H9 (cell line): ENCODE measurements at regions not wholly inside any gene's neighbourhood (a gene's known extent, or its start where the extent isn't known, plus 50 kb on each side); places are given as distances from the start of the nearest gene placed in this dataset.

Source experiments
- DNase-seq: peaks from one replicate; pipeline ENCODE4 v3.0.0-alpha.2; 2017
- H2AFZ ChIP-seq: one replicate; pipeline ENCODE4 v1.6.1; 2013; ENCODE audit warnings: mild to moderate bottlenecking, low read length, control low read depth, moderate library complexity
- H2AK5ac ChIP-seq: 2 replicates; pipeline ENCODE4 v1.6.1; 2013; ENCODE audit warnings: low read length, control low read depth, mixed read lengths; ENCODE audit not compliant: insufficient read length
- H2BK120ac ChIP-seq: one replicate; pipeline ENCODE4 v1.6.1; 2013; ENCODE audit warnings: low read depth, mild to moderate bottlenecking, low read length, control low read depth, inconsistent platforms; ENCODE audit not compliant: poor library complexity, severe bottlenecking
- H2BK12ac ChIP-seq: 2 replicates; pipeline ENCODE4 v1.6.1; 2013; ENCODE audit warnings: low read length, control low read depth, mixed read lengths, low read depth; ENCODE audit not compliant: insufficient read length
- H2BK15ac ChIP-seq: 2 replicates; pipeline ENCODE4 v1.6.1; 2013; ENCODE audit warnings: low read depth, low read length, control low read depth
- H2BK20ac ChIP-seq: one replicate; pipeline ENCODE4 v1.6.1; 2013; ENCODE audit warnings: low read depth, mild to moderate bottlenecking, low read length, control low read depth, inconsistent platforms; ENCODE audit not compliant: poor library complexity, severe bottlenecking
- H2BK5ac ChIP-seq: 2 replicates; pipeline ENCODE4 v1.6.1; 2013; ENCODE audit warnings: low read length, control low read depth, mixed read lengths; ENCODE audit not compliant: insufficient read length
- H3K14ac ChIP-seq: 2 replicates; pipeline ENCODE4 v1.6.1; 2013; ENCODE audit warnings: low read length, control low read depth; ENCODE audit not compliant: insufficient read depth
- H3K18ac ChIP-seq: 2 replicates; pipeline ENCODE4 v1.6.1; 2013; ENCODE audit warnings: low read depth, mild to moderate bottlenecking, mixed read lengths, low read length, control low read depth; ENCODE audit not compliant: insufficient read length
- H3K23ac ChIP-seq: 2 replicates; pipeline ENCODE4 v1.6.1; 2013; ENCODE audit warnings: low read length, control low read depth, mixed read lengths, low read depth; ENCODE audit not compliant: insufficient read length
- H3K23me2 ChIP-seq: 2 replicates; pipeline ENCODE4 v1.6.1; 2013; ENCODE audit warnings: low read depth, mild to moderate bottlenecking, mixed read lengths, low read length, control low read depth; ENCODE audit not compliant: insufficient read length, poor library complexity, severe bottlenecking
- H3K27ac ChIP-seq: 2 replicates; pipeline ENCODE4 v1.5.1; 2013; ENCODE audit warnings: low read length, control low read depth, mixed read lengths, low read depth; ENCODE audit not compliant: insufficient read length
- H3K27me3 ChIP-seq: 2 replicates; pipeline ENCODE4 v1.6.1; 2013; ENCODE audit warnings: low read length, control low read depth, inconsistent platforms; ENCODE audit not compliant: insufficient read depth
- H3K4ac ChIP-seq: 2 replicates; pipeline ENCODE4 v1.6.1; 2013; ENCODE audit warnings: low read depth, mild to moderate bottlenecking, control low read depth, inconsistent platforms, low read length, moderate library complexity
- H3K4me1 ChIP-seq: 2 replicates; pipeline ENCODE4 v1.6.1; 2013; ENCODE audit warnings: low read length, control low read depth, inconsistent platforms; ENCODE audit not compliant: insufficient read depth
- H3K4me2 ChIP-seq: 2 replicates; pipeline ENCODE4 v1.6.1; 2013; ENCODE audit warnings: low read length, control low read depth, mixed read lengths; ENCODE audit not compliant: insufficient read length, insufficient read depth
- H3K56ac ChIP-seq: 2 replicates; pipeline ENCODE4 v1.6.1; 2013; ENCODE audit warnings: low read depth, mild to moderate bottlenecking, mixed read lengths, low read length, control low read depth; ENCODE audit not compliant: insufficient read length
- H3K79me1 ChIP-seq: 2 replicates; pipeline ENCODE4 v1.6.1; 2013; ENCODE audit warnings: low read depth, mild to moderate bottlenecking, moderate library complexity, low read length, control low read depth, inconsistent platforms; ENCODE audit not compliant: insufficient read depth, poor library complexity, severe bottlenecking
- H3K79me2 ChIP-seq: 2 replicates; pipeline ENCODE4 v1.6.1; 2013; ENCODE audit warnings: low read length, control low read depth, inconsistent platforms; ENCODE audit not compliant: insufficient read depth
- H3K9ac ChIP-seq: 2 replicates; pipeline ENCODE4 v1.6.1; 2013; ENCODE audit warnings: low read length, control low read depth, mixed read lengths; ENCODE audit not compliant: insufficient read length; ENCODE audit errors: extremely low read depth
- H3K9me3 ChIP-seq: one replicate; pipeline ENCODE4 v1.6.1; 2013; ENCODE audit warnings: low read depth, low read length, inconsistent platforms; ENCODE audit not compliant: control insufficient read depth
- H3T11ph ChIP-seq: one replicate; pipeline ENCODE4 v1.6.1; 2013; ENCODE audit warnings: mild to moderate bottlenecking, low read length, control low read depth, inconsistent platforms
- H4K20me1 ChIP-seq: one replicate; pipeline ENCODE4 v1.6.1; 2013; ENCODE audit not compliant: control insufficient read depth, insufficient read length, insufficient read depth
- H4K5ac ChIP-seq: 2 replicates; pipeline ENCODE4 v1.6.1; 2013; ENCODE audit warnings: low read depth, mild to moderate bottlenecking, mixed read lengths, low read length, control low read depth; ENCODE audit not compliant: insufficient read length
- H4K8ac ChIP-seq: replicated peaks from 2 replicates; pipeline ENCODE4 v1.6.1; 2013; ENCODE audit warnings: low read length, control low read depth, mixed read lengths, low read depth; ENCODE audit not compliant: insufficient read length
- H4K91ac ChIP-seq: 2 replicates; pipeline ENCODE4 v1.6.1; 2013; ENCODE audit warnings: low read depth, mild to moderate bottlenecking, moderate library complexity, mixed read lengths, low read length, control low read depth; ENCODE audit not compliant: insufficient read length
- H3K27ac Mint-ChIP-seq, 3 experiments: 2 replicates in 2 of 3; 3 replicates in 1 of 3; pipeline ENCODE4 v1.8.0; 2020 to 2021; ENCODE audit warnings: mixed read lengths in 3 of 3, mild to moderate bottlenecking in 1 of 3, moderate library complexity in 1 of 3
- H3K27me3 Mint-ChIP-seq: 2 replicates; pipeline ENCODE4 v1.8.0; 2021; ENCODE audit warnings: low read depth, mild to moderate bottlenecking, moderate library complexity, mixed read lengths
- H3K36me3 Mint-ChIP-seq, 3 experiments: 2 replicates in 2 of 3; 3 replicates in 1 of 3; pipeline ENCODE4 v1.8.0; 2020 to 2021; ENCODE audit warnings: low read depth in 3 of 3, mixed read lengths in 3 of 3; ENCODE audit not compliant: insufficient read depth in 1 of 3
- H3K4me1 Mint-ChIP-seq, 2 experiments: 2 replicates each; pipeline ENCODE4 v1.8.0; 2020; ENCODE audit warnings: mixed read lengths in 2 of 2
- H3K4me3 Mint-ChIP-seq, 2 experiments: 2 replicates in 1 of 2; 3 replicates in 1 of 2; pipeline ENCODE4 v1.8.0; 2020 to 2021; ENCODE audit warnings: mild to moderate bottlenecking in 2 of 2, mixed read lengths in 2 of 2, moderate library complexity in 1 of 2
- H3K9me3 Mint-ChIP-seq, 2 experiments: 2 replicates in 1 of 2; 3 replicates in 1 of 2; pipeline ENCODE4 v1.8.0; 2020; ENCODE audit warnings: mild to moderate bottlenecking in 2 of 2, mixed read lengths in 2 of 2, moderate library complexity in 1 of 2
- CTCF ChIP-seq: fragments of 200-600 bp; sonication (generic); conservative IDR thresholded peaks from 3 replicates; pipeline ENCODE4 v1.8.0; 2021; ENCODE audit warnings: antibody characterized with exemption, mild to moderate bottlenecking
- WGBS: extraction: QIAGEN DNeasy Blood & Tissue Kit; methylation state at CpG from one replicate; pipeline ENCODE4 v1.1.7; 2013; ENCODE audit warnings: missing lambda C conversion rate, low lambda C conversion rate, mixed read lengths; ENCODE audit not compliant: insufficient read length; ENCODE audit errors: extremely low coverage; 5-methylcytosine and 5-hydroxymethylcytosine counted together

DNA sequence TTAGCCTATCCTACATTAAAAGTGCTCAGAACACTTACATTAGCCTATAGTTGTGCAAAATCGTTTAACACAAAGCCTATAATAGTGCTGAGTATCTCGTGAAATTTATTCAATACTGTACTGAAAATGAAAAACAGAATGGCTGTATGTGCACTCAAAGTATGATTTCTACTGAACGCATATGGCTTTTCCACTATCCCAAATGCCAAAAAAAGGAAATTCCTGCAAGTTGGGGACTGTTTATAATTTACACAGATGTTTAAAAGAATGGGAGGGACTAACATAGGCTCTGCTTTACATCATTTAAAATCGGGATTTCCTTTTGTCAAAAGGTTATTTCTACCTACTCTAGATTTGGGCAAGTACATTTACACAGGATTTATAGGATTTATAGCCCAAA lies 101.4 kb upstream of the PELI1 start:
- no peak overlapping the region for H2BK20ac ChIP-seq
- Mint-ChIP-seq H3K4me3 (no peak overlapping the region), H3K9me3 (no peaks in the 10 kb centered on the region), H3K27ac (no peak overlapping the region), H3K27me3 (no peaks in the 10 kb centered on the region), H3K36me3 (peaks cover 7 to 10% (median 8%) of the 10 kb centered on the region in 3 experiments), H3K4me1 (peaks cover 44 to 57% of the 10 kb centered on the region in 2 experiments)
- no peak overlapping the region for H2BK5ac ChIP-seq
- H3K79me1 ChIP-seq, result peaks cover 2% of the 10 kb centered on the region
- no peak overlapping the region for H3T11ph ChIP-seq
- WGBS, result no CpG with 5 or more reads among the region's 4 CpGs
- H2AFZ ChIP-seq, result no peak overlapping the region
- H2BK15ac ChIP-seq, result no peak overlapping the region
- no peak overlapping the region for H2AK5ac ChIP-seq
- H4K8ac ChIP-seq, result no peak overlapping the region
- no peak overlapping the region for H4K91ac ChIP-seq
- no peak overlapping the region for H3K4ac ChIP-seq
- H3K4me1 ChIP-seq, result peaks cover 15% of the 10 kb centered on the region
- no peak overlapping the region for H4K5ac ChIP-seq
- H3K23me2 ChIP-seq, result no peaks in the 10 kb centered on the region
- H3K56ac ChIP-seq, result no peak overlapping the region
- no peak overlapping the region for H3K27ac ChIP-seq
- H3K79me2 ChIP-seq, result peaks cover 11% of the 10 kb centered on the region; the same call in 1 of the 2 replicates
- no peak overlapping the region for H3K14ac ChIP-seq
- no peak for DNase-seq
- H3K9ac ChIP-seq, result no peak overlapping the region
- H3K27me3 ChIP-seq, result no peaks in the 10 kb centered on the region
- H3K23ac ChIP-seq, result no peak overlapping the region
- H2BK12ac ChIP-seq, result no peak overlapping the region
- H2BK120ac ChIP-seq, result no peak overlapping the region
- H3K9me3 ChIP-seq, result no peaks in the 10 kb centered on the region
- TF ChIP-seq CTCF, result no peak
- no peaks in the 10 kb centered on the region for H4K20me1 ChIP-seq
- H3K4me2 ChIP-seq, result no peak overlapping the region
- H3K18ac ChIP-seq, result no peak overlapping the region
